ENCODE measurements at regions not wholly inside any gene's neighbourhood (a gene's known extent, or its start where the extent isn't known, plus 50 kb on each side); places are given as distances from the start of the nearest gene placed in this dataset.

- Histone ChIP-seq H3K36me3 (ENCODE audit: control insufficient read depth in 1 of 2, insufficient read depth in 2 of 2, low read length in 2 of 2) (no peaks in the 10 kb centered on the region), H3K79me2 (ENCODE audit: insufficient read depth, low read length) (no peaks in the 10 kb centered on the region), H2AFZ (ENCODE audit: low read depth, low read length, poor library complexity, severe bottlenecking) (no peak overlapping the region), H3K4me2 (ENCODE audit: low read length) (no peak overlapping the region), H3K4me3 (replicated peaks in 1 of 2; ENCODE audit: low read depth in 1 of 2, low read length in 2 of 2) (no peak overlapping the region), H3K9ac (ENCODE audit: low read length) (no peak overlapping the region), H3K27me3 (ENCODE audit: insufficient read depth, low read length) (no peaks in the 10 kb centered on the region), H3K27ac (ENCODE audit: low read depth, low read length) (no peak overlapping the region), H3K4me1 (ENCODE audit: control insufficient read depth in 1 of 2, insufficient read depth in 2 of 2, low read length in 2 of 2) (no peaks in the 10 kb centered on the region), H3K9me2 (ENCODE audit: insufficient read depth) (no peaks in the 10 kb centered on the region), H3K9me3 (ENCODE audit: control insufficient read depth in 1 of 2, insufficient read depth in 1 of 2, low read depth in 1 of 2, low read length in 2 of 2) (peaks cover 3 to 16% of the 10 kb centered on the region in 2 experiments; a peak in 2 of 4 replicates), H4K20me1 (ENCODE audit: insufficient read depth) (no peaks in the 10 kb centered on the region)
- ChIA-PET CTCF (no interaction called here), RAD21 (ENCODE audit: low non-redundant PET in 1 of 2, low total read pairs in 2 of 2, uncharacterized antibody in 2 of 2, unreplicated experiment in 2 of 2) (no interaction called here), POLR2A (no interaction called here)
- no TSS peak for BruUV-seq (replicated peaks)
- ATAC-seq, result no peak
- intact Hi-C loops (cut with micrococcal nuclease), result no loop called here
- no peak for DNase-seq (ENCODE audit: low read depth, low spot score)
- TF ChIP-seq TCF7L2 (IDR thresholded peaks at IDR 0.05; ENCODE audit: borderline replicate concordance, extremely low read depth, insufficient read depth, insufficient read length), result no peak
Measured at GRCh38 chr2:76516861-76517573, 806.3 kb upstream of the GCFC2 start.

GRCh38 chr2:76512201-76512820, 801.6 kb upstream of the GCFC2 start:
- RAD21 ChIA-PET (ENCODE audit: low non-redundant PET in 1 of 2, low total read pairs in 2 of 2, uncharacterized antibody in 2 of 2, unreplicated experiment in 2 of 2), result no interaction called here
- CTCF ChIA-PET, result no interaction called here
- TF ChIP-seq RAD21 (IDR thresholded peaks at IDR 0.05; ENCODE audit: low read depth), result no peak
- TF ChIP-seq JUND (IDR thresholded peaks at IDR 0.05), result no peak
- no peak for TF ChIP-seq SRF (IDR thresholded peaks at IDR 0.05; ENCODE audit: low read depth)
- no peak for TF ChIP-seq POLR2AphosphoS5 (IDR thresholded peaks at IDR 0.05; ENCODE audit: low read depth, low read length)
- TF ChIP-seq CBX3 (IDR thresholded peaks at IDR 0.05; ENCODE audit: low read depth), result no peak
- TF ChIP-seq ZNF274 (IDR thresholded peaks at IDR 0.05; ENCODE audit: low read depth, low read length), result no peak
- TF ChIP-seq EZH2 (IDR thresholded peaks at IDR 0.05), result no peak
- TF ChIP-seq EZH2phosphoT487 (IDR thresholded peaks at IDR 0.05; ENCODE audit: borderline replicate concordance), result no peak
- no peak for TF ChIP-seq TCF7L2 (IDR thresholded peaks at IDR 0.05; ENCODE audit: borderline replicate concordance, extremely low read depth, insufficient read depth, insufficient read length)
- no peak for TF ChIP-seq FOSL1 (IDR thresholded peaks at IDR 0.05; ENCODE audit: low read depth)
- TF ChIP-seq SP1 (IDR thresholded peaks at IDR 0.05; ENCODE audit: low read depth), result no peak
- no peak for TF ChIP-seq REST (IDR thresholded peaks at IDR 0.05; ENCODE audit: low read depth)
- TF ChIP-seq ZFX (IDR thresholded peaks at IDR 0.05), result no peak
- TF ChIP-seq, protein P1, sequence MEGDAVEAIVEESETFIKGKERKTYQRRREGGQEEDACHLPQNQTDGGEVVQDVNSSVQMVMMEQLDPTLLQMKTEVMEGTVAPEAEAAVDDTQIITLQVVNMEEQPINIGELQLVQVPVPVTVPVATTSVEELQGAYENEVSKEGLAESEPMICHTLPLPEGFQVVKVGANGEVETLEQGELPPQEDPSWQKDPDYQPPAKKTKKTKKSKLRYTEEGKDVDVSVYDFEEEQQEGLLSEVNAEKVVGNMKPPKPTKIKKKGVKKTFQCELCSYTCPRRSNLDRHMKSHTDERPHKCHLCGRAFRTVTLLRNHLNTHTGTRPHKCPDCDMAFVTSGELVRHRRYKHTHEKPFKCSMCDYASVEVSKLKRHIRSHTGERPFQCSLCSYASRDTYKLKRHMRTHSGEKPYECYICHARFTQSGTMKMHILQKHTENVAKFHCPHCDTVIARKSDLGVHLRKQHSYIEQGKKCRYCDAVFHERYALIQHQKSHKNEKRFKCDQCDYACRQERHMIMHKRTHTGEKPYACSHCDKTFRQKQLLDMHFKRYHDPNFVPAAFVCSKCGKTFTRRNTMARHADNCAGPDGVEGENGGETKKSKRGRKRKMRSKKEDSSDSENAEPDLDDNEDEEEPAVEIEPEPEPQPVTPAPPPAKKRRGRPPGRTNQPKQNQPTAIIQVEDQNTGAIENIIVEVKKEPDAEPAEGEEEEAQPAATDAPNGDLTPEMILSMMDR (IDR thresholded peaks at IDR 0.05 in 2 of 3, conservative IDR thresholded peaks at IDR 0.05 in 1 of 3; ENCODE audit: borderline replicate concordance in 1 of 3, insufficient read depth in 1 of 3, low read depth in 2 of 3, low read length in 2 of 3), result no peak
- TF ChIP-seq EGR1 (IDR thresholded peaks at IDR 0.05; ENCODE audit: low read depth), result no peak

More at GRCh38 chr2:76512201-76512820, 801.6 kb upstream of the GCFC2 start:
- H3K4me1 ChIP-seq (ENCODE audit: control insufficient read depth in 1 of 2, insufficient read depth in 2 of 2, low read length in 2 of 2), result no peaks in the 10 kb centered on the region
- H2AFZ ChIP-seq (ENCODE audit: low read depth, low read length, poor library complexity, severe bottlenecking), result no peak overlapping the region
- DNase-seq (ENCODE audit: low read depth, low spot score) (no peak), ATAC-seq (no peak)
- H3K4me2 ChIP-seq (ENCODE audit: low read length), result no peak overlapping the region
- H3K36me3 ChIP-seq (ENCODE audit: control insufficient read depth in 1 of 2, insufficient read depth in 2 of 2, low read length in 2 of 2), result no peaks in the 10 kb centered on the region
- intact Hi-C loops (cut with micrococcal nuclease), result no loop called here
- H3K9me3 ChIP-seq (ENCODE audit: control insufficient read depth in 1 of 2, insufficient read depth in 1 of 2, low read depth in 1 of 2, low read length in 2 of 2), result peaks cover 13 to 27% of the 10 kb centered on the region in 2 experiments; a peak in 2 of 4 replicates
- no peaks in the 10 kb centered on the region for H3K27me3 ChIP-seq (ENCODE audit: insufficient read depth, low read length)
- BruUV-seq (replicated peaks), result no TSS peak
- POLR2A ChIA-PET, result no interaction called here
- no peaks in the 10 kb centered on the region for H4K20me1 ChIP-seq (ENCODE audit: insufficient read depth)
- H3K4me3 ChIP-seq (replicated peaks in 1 of 2; ENCODE audit: low read depth in 1 of 2, low read length in 2 of 2), result no peak overlapping the region
- H3K27ac ChIP-seq (ENCODE audit: low read depth, low read length), result no peak overlapping the region
- H3K9ac ChIP-seq (ENCODE audit: low read length), result no peak overlapping the region
- no peaks in the 10 kb centered on the region for H3K79me2 ChIP-seq (ENCODE audit: insufficient read depth, low read length)
- no peaks in the 10 kb centered on the region for H3K9me2 ChIP-seq (ENCODE audit: insufficient read depth)
